ENCODE measurements at regions not wholly inside any gene's neighbourhood (a gene's known extent, or its start where the extent isn't known, plus 50 kb on each side); places are given as distances from the start of the nearest gene placed in this dataset.
"Not testable (repeated sequence)": the region's sequence is repeated elsewhere in the genome, so short reads cannot be mapped to it uniquely, and the experiment has no call there.

DNA sequence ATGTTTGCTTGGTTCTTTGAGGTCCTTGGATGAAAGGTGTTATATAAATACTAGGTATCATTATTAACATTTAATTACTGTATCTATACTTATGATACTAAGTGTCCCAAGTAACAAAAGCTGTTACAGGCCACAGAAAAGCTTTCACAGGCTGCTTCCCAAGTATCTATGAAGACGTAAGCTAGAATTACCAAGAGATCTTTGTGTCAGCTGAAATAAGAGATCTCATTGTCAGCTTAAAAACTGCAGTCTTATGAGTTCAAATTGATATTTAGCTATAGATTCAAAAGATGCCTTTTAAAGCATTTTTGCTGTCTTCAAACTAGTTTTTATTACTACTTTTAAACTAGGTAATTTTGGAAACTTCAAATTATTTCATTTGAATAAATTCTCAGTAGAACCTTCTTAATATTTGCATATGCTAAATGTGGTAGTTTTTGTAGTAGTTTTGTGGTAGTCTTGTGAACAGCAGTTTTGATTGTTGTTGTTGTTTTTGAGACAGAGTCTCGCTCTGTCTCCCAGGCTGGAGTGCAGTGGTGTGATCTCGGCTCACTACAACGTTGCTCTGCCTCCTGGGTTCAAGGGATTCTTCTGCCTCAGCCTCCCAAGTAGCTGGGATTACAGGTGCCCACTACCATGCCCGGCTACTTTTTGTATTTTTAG is 170.0 kb upstream of the RPL34 start:
- no peak for ATAC-seq (ENCODE audit: low read depth in 2 of 2)
- H3K4me3 Mint-ChIP-seq = no peak overlapping the region
- H3K4me1 ChIP-seq (ENCODE audit: control insufficient read depth, insufficient read depth, low read length, poor library complexity, severe bottlenecking) = no peaks in the 10 kb centered on the region
- no peak overlapping the region for H3K27ac ChIP-seq (ENCODE audit: insufficient read depth, low read length, poor library complexity, severe bottlenecking)
- H3K27ac Mint-ChIP-seq = no peak overlapping the region
- H3K9me3 Mint-ChIP-seq = no peaks in the 10 kb centered on the region
- H3K9me3 ChIP-seq (ENCODE audit: control insufficient read depth in 2 of 2, low read length in 2 of 2) = no peaks in the 10 kb centered on the region
- H3K27me3 Mint-ChIP-seq = peaks cover 12% of the 10 kb centered on the region
- H3K4me3 ChIP-seq (ENCODE audit: low read depth, low read length) = no peak overlapping the region
- H3K4me1 Mint-ChIP-seq = peaks cover 0 to 5% (median 2%) of the 10 kb centered on the region in 4 donors
- no peaks in the 10 kb centered on the region for H3K36me3 Mint-ChIP-seq
- H3K36me3 ChIP-seq (ENCODE audit: control insufficient read depth, insufficient read depth, low read length) = no peaks in the 10 kb centered on the region
- no peak for DNase-seq
- peaks cover 6% of the 10 kb centered on the region for H3K27me3 ChIP-seq (ENCODE audit: control insufficient read depth, insufficient read depth, low read length)

DNA sequence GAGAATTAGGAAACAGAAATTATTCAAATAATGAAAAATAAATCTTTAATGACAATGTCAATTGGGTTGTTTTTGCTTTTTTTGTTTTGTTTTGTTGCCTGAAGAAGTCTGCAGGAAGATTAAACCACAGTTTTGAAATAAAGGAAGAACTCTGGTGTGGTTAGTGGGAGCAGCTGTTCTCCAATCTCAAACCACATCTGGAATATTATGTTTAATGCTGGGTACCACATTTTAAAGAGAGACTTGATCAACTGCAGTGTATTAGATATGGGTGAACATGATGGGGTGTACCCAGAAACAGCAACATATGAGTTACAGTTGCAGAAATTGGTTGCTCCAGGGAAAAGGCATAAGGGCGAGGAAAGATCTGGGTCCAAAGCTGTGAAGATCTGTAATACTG is 171.2 kb upstream of the RPL34 start:
- no peaks in the 10 kb centered on the region for H3K36me3 ChIP-seq (ENCODE audit: control insufficient read depth, insufficient read depth, low read length)
- H3K4me1 ChIP-seq (ENCODE audit: control insufficient read depth, insufficient read depth, low read length, poor library complexity, severe bottlenecking) = no peaks in the 10 kb centered on the region
- H3K27me3 ChIP-seq (ENCODE audit: control insufficient read depth, insufficient read depth, low read length) = peaks cover 5% of the 10 kb centered on the region
- Mint-ChIP-seq H3K27ac (no peak overlapping the region), H3K9me3 (no peaks in the 10 kb centered on the region), H3K4me1 (peaks cover 0 to 5% (median 2%) of the 10 kb centered on the region in 4 donors), H3K27me3 (peaks cover 12% of the 10 kb centered on the region), H3K36me3 (no peaks in the 10 kb centered on the region), H3K4me3 (no peak overlapping the region)
- DNase-seq = no peak
- no peak for ATAC-seq (ENCODE audit: low read depth in 2 of 2)
- no peaks in the 10 kb centered on the region for H3K9me3 ChIP-seq (ENCODE audit: control insufficient read depth in 2 of 2, low read length in 2 of 2)
- H3K27ac ChIP-seq (ENCODE audit: insufficient read depth, low read length, poor library complexity, severe bottlenecking) = no peak overlapping the region
- H3K4me3 ChIP-seq (ENCODE audit: low read depth, low read length) = no peak overlapping the region

DNA sequence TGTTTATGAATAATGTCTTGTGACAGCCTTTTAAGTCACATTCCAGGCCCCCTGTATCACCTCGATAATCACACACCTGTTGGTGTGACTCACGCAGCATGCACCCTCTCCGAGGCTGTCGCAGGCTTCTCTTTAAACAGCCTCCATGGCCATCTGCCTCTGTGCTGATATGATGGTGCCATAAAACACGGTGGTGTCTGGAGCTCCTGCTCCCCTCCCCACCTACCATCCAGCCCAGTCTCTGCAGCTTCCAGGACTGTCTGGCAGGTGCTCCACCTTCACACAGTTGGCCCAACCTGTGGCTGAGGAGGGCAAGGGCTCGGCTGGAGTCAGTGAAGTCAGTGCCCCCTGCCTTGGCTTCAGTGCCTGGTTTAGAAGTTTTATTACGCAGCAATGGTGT is 173.8 kb upstream of the RPL34 start:
- H3K4me1 Mint-ChIP-seq = peaks cover 0 to 7% (median 2%) of the 10 kb centered on the region in 4 donors
- H3K9me3 ChIP-seq (ENCODE audit: control insufficient read depth in 2 of 2, low read length in 2 of 2) = no peaks in the 10 kb centered on the region
- no peak overlapping the region for H3K4me3 Mint-ChIP-seq
- no peaks in the 10 kb centered on the region for H3K4me1 ChIP-seq (ENCODE audit: control insufficient read depth, insufficient read depth, low read length, poor library complexity, severe bottlenecking)
- no peak overlapping the region for H3K4me3 ChIP-seq (ENCODE audit: low read depth, low read length)
- no peaks in the 10 kb centered on the region for H3K36me3 ChIP-seq (ENCODE audit: control insufficient read depth, insufficient read depth, low read length)
- H3K27me3 Mint-ChIP-seq = peaks cover 12% of the 10 kb centered on the region
- H3K27ac Mint-ChIP-seq = no peak overlapping the region
- ATAC-seq (ENCODE audit: low read depth in 2 of 2) = no peak
- H3K27ac ChIP-seq (ENCODE audit: insufficient read depth, low read length, poor library complexity, severe bottlenecking) = no peak overlapping the region
- H3K9me3 Mint-ChIP-seq = no peaks in the 10 kb centered on the region
- DNase-seq = no peak
- H3K27me3 ChIP-seq (ENCODE audit: control insufficient read depth, insufficient read depth, low read length) = peaks cover 5% of the 10 kb centered on the region
- H3K36me3 Mint-ChIP-seq = no peaks in the 10 kb centered on the region

DNA sequence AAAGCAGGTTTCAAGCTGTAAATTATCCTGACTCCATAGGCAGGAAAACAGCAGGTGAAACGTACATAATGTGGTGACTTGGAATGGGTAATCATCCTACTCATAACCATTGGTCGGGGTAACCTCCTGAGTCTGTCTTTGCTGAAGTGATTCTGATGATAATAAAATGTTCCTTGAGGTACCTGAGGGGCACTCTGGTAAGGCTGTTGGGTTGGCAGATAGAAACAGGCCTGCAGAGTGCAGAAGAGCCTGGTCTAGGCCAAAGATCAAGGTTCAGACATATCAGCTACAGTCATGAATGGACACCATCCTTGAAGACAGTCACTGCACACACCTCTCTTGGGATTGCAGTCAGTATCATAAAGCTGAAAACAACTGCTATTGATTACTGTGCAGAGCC is 174.7 kb upstream of the RPL34 start:
- DNase-seq (no peak), ATAC-seq (ENCODE audit: low read depth in 2 of 2) (no peak)
- H3K9me3 ChIP-seq (ENCODE audit: control insufficient read depth in 2 of 2, low read length in 2 of 2) = no peaks in the 10 kb centered on the region
- H3K27ac Mint-ChIP-seq = no peak overlapping the region
- peaks cover 5% of the 10 kb centered on the region for H3K27me3 ChIP-seq (ENCODE audit: control insufficient read depth, insufficient read depth, low read length)
- no peak overlapping the region for H3K4me3 Mint-ChIP-seq
- no peak overlapping the region for H3K4me3 ChIP-seq (ENCODE audit: low read depth, low read length)
- no peaks in the 10 kb centered on the region for H3K4me1 ChIP-seq (ENCODE audit: control insufficient read depth, insufficient read depth, low read length, poor library complexity, severe bottlenecking)
- peaks cover 0 to 7% (median 3%) of the 10 kb centered on the region in 4 donors for H3K4me1 Mint-ChIP-seq
- H3K27ac ChIP-seq (ENCODE audit: insufficient read depth, low read length, poor library complexity, severe bottlenecking) = no peak overlapping the region
- H3K9me3 Mint-ChIP-seq = no peaks in the 10 kb centered on the region
- no peaks in the 10 kb centered on the region for H3K36me3 ChIP-seq (ENCODE audit: control insufficient read depth, insufficient read depth, low read length)
- H3K36me3 Mint-ChIP-seq = no peaks in the 10 kb centered on the region
- peaks cover 12% of the 10 kb centered on the region for H3K27me3 Mint-ChIP-seq

DNA sequence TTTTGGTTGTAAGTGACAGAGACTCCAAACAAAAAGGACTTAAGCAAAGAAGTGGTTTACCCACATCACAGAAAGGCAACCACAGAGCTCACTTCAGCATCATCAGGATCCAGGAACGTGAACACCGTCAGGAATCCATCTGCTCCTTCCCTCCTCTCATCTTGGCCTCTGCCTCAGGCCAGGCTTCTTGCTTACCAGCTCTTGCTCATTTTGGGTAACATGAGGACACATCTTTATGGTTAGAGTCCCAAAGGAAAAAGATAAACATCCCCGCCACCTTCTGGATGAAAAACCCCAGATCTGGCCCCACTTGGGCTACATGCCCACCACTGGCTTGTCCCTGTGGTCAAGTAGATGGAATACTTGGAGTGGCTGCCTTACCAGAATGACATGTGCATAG is 176.8 kb upstream of the RPL34 start:
- Histone ChIP-seq H3K36me3 (ENCODE audit: control insufficient read depth, insufficient read depth, low read length) (no peaks in the 10 kb centered on the region), H3K4me1 (ENCODE audit: control insufficient read depth, insufficient read depth, low read length, poor library complexity, severe bottlenecking) (no peaks in the 10 kb centered on the region), H3K4me3 (ENCODE audit: low read depth, low read length) (no peak overlapping the region), H3K27ac (ENCODE audit: insufficient read depth, low read length, poor library complexity, severe bottlenecking) (no peak overlapping the region), H3K9me3 (ENCODE audit: control insufficient read depth in 2 of 2, low read length in 2 of 2) (no peaks in the 10 kb centered on the region), H3K27me3 (ENCODE audit: control insufficient read depth, insufficient read depth, low read length) (peaks cover 5% of the 10 kb centered on the region)
- Mint-ChIP-seq H3K4me3 (no peak overlapping the region), H3K27me3 (peaks cover 12% of the 10 kb centered on the region), H3K36me3 (no peaks in the 10 kb centered on the region), H3K9me3 (no peaks in the 10 kb centered on the region), H3K4me1 (peaks cover 0 to 8% (median 1%) of the 10 kb centered on the region in 4 donors), H3K27ac (peak overlapping the region in 1 of 3 donors; percentile 79)
- ATAC-seq (ENCODE audit: low read depth in 2 of 2) (no peak), DNase-seq (no peak)

DNA sequence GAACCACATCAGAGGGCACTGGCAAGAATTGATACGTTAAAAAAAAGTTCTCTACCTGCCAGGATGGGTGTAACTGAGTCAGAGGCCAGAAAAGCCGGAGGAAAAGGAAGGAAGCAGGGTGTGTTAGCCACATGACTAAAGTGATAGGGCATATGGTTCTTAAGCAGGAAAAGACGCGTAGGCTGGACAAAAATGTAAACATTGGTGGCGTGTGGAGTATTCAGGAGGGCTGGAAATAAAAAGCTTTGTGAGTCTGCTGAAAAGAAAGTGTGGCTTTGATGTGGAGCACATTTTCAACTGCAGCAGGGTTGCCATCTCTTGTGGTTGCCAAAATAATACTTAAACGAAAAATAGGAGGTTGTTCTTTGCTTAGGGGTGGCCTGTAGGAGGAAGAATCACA is 186.5 kb upstream of the RPL34 start:
- no peaks in the 10 kb centered on the region for H3K9me3 ChIP-seq (ENCODE audit: control insufficient read depth in 2 of 2, low read length in 2 of 2)
- H3K36me3 ChIP-seq (ENCODE audit: control insufficient read depth, insufficient read depth, low read length) = no peaks in the 10 kb centered on the region
- Mint-ChIP-seq H3K27me3 (no peaks in the 10 kb centered on the region), H3K27ac (peak overlapping the region; percentile 83 to 84 (median 83)), H3K4me1 (peaks cover 20 to 36% (median 34%) of the 10 kb centered on the region in 4 donors), H3K36me3 (no peaks in the 10 kb centered on the region), H3K4me3 (peak overlapping the region; percentile 10 to 80 (median 48)), H3K9me3 (peaks cover 0 to 4% (median 0%) of the 10 kb centered on the region in 7 donors)
- DNase-seq (peak in 2 of 3 donors; percentile 22 to 79), ATAC-seq (ENCODE audit: low read depth in 2 of 2) (peak; percentile 34 to 53)
- peak overlapping the region; percentile 54 for H3K4me3 ChIP-seq (ENCODE audit: low read depth, low read length)
- peaks cover 24% of the 10 kb centered on the region for H3K4me1 ChIP-seq (ENCODE audit: control insufficient read depth, insufficient read depth, low read length, poor library complexity, severe bottlenecking)
- peak overlapping the region; percentile 63 for H3K27ac ChIP-seq (ENCODE audit: insufficient read depth, low read length, poor library complexity, severe bottlenecking)
- no peaks in the 10 kb centered on the region for H3K27me3 ChIP-seq (ENCODE audit: control insufficient read depth, insufficient read depth, low read length)

DNA sequence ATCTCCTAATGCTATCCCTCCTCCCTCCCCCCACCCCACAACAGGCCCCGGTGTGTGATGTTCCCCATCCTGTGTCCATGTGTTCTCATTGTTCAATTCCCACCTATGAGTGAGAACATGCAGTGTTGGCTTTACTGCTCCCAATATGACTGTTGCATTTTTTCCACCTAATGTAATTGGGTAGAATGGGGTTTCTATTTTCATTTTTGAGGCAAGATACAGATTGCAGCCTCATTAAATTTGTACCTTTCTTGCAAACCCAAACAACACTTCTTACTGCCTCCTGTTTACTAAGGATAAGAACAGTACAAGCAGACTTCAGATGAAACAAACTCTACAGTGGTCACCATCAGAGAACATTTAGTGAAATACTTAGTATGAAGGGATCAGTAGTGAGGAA is 187.0 kb upstream of the RPL34 start:
- not testable (repeated sequence) for ATAC-seq (ENCODE audit: low read depth in 2 of 2)
- Histone ChIP-seq H3K4me3 (ENCODE audit: low read depth, low read length) (peak overlapping the region; percentile 54), H3K27ac (ENCODE audit: insufficient read depth, low read length, poor library complexity, severe bottlenecking) (peak overlapping the region; percentile 63)

DNA sequence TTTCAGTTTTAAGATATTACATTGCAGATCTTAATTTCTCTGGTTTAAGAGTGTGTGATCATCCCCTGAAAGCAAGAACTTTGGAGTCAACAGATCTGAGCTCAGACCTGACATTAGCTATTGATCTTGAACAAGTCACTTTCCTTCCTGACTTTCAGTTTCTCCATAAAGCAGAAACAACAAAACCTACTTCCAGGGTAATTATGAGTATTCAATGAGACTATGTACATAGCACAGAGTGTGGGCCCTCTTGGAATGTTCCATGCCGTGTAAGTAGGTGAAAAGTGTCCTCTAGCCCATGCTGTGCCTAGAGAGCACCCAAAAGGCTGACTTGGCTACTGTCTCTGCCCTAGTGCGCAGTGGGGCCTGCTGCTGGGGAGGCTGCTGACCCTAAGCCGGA is 188.0 kb upstream of the RPL34 start:
- peak overlapping the region; percentile 39 to 77 (median 64) for H3K27ac Mint-ChIP-seq
- ATAC-seq (ENCODE audit: low read depth in 2 of 2) = no peak
- Histone ChIP-seq H3K4me3 (ENCODE audit: low read depth, low read length) (no peak overlapping the region), H3K27me3 (ENCODE audit: control insufficient read depth, insufficient read depth, low read length) (peaks cover 2% of the 10 kb centered on the region), H3K36me3 (ENCODE audit: control insufficient read depth, insufficient read depth, low read length) (no peaks in the 10 kb centered on the region), H3K4me1 (ENCODE audit: control insufficient read depth, insufficient read depth, low read length, poor library complexity, severe bottlenecking) (peaks cover 24% of the 10 kb centered on the region), H3K27ac (ENCODE audit: insufficient read depth, low read length, poor library complexity, severe bottlenecking) (no peak overlapping the region), H3K9me3 (ENCODE audit: control insufficient read depth in 2 of 2, low read length in 2 of 2) (no peaks in the 10 kb centered on the region)
- peaks cover 20 to 40% (median 34%) of the 10 kb centered on the region in 4 donors for H3K4me1 Mint-ChIP-seq
- peak in 1 of 3 donors; percentile 36 for DNase-seq
- H3K4me3 Mint-ChIP-seq = peak overlapping the region in 2 of 4 donors; percentile 23 to 28
- H3K9me3 Mint-ChIP-seq = peaks cover 0 to 4% (median 0%) of the 10 kb centered on the region in 7 donors
- no peaks in the 10 kb centered on the region for H3K36me3 Mint-ChIP-seq
- H3K27me3 Mint-ChIP-seq = peaks cover 4% of the 10 kb centered on the region

More for the DNA sequence above, 187.0 kb upstream of the RPL34 start:
- not testable (repeated sequence) for H3K27me3 Mint-ChIP-seq; H3K9me3 ChIP-seq (ENCODE audit: control insufficient read depth in 2 of 2, low read length in 2 of 2); H3K36me3 ChIP-seq (ENCODE audit: control insufficient read depth, insufficient read depth, low read length); H3K36me3 Mint-ChIP-seq; H3K27me3 ChIP-seq (ENCODE audit: control insufficient read depth, insufficient read depth, low read length); H3K9me3 Mint-ChIP-seq
- peaks cover 24% of the 10 kb centered on the region for H3K4me1 ChIP-seq (ENCODE audit: control insufficient read depth, insufficient read depth, low read length, poor library complexity, severe bottlenecking)
- Mint-ChIP-seq H3K4me1 (peaks cover 20 to 36% (median 33%) of the 10 kb centered on the region in 4 donors), H3K4me3 (peak overlapping the region; percentile 10 to 80 (median 48)), H3K27ac (peak overlapping the region; percentile 83 to 84 (median 83))
- DNase-seq = peak in 1 of 3 donors; percentile 3
